H9 (cell line): ENCODE measurements at regions not wholly inside any gene's neighbourhood (a gene's known extent, or its start where the extent isn't known, plus 50 kb on each side); places are given as distances from the start of the nearest gene placed in this dataset.

Experiments used
- DNase-seq: peaks from one replicate; pipeline ENCODE4 v3.0.0-alpha.2; 2017
- H2AFZ ChIP-seq: one replicate; pipeline ENCODE4 v1.6.1; 2013; ENCODE audit warnings: mild to moderate bottlenecking, low read length, control low read depth, moderate library complexity
- H2AK5ac ChIP-seq: 2 replicates; pipeline ENCODE4 v1.6.1; 2013; ENCODE audit warnings: low read length, control low read depth, mixed read lengths; ENCODE audit not compliant: insufficient read length
- H2BK120ac ChIP-seq: one replicate; pipeline ENCODE4 v1.6.1; 2013; ENCODE audit warnings: low read depth, mild to moderate bottlenecking, low read length, control low read depth, inconsistent platforms; ENCODE audit not compliant: poor library complexity, severe bottlenecking
- H2BK12ac ChIP-seq: 2 replicates; pipeline ENCODE4 v1.6.1; 2013; ENCODE audit warnings: low read length, control low read depth, mixed read lengths, low read depth; ENCODE audit not compliant: insufficient read length
- H2BK15ac ChIP-seq: 2 replicates; pipeline ENCODE4 v1.6.1; 2013; ENCODE audit warnings: low read depth, low read length, control low read depth
- H2BK20ac ChIP-seq: one replicate; pipeline ENCODE4 v1.6.1; 2013; ENCODE audit warnings: low read depth, mild to moderate bottlenecking, low read length, control low read depth, inconsistent platforms; ENCODE audit not compliant: poor library complexity, severe bottlenecking
- H2BK5ac ChIP-seq: 2 replicates; pipeline ENCODE4 v1.6.1; 2013; ENCODE audit warnings: low read length, control low read depth, mixed read lengths; ENCODE audit not compliant: insufficient read length
- H3K14ac ChIP-seq: 2 replicates; pipeline ENCODE4 v1.6.1; 2013; ENCODE audit warnings: low read length, control low read depth; ENCODE audit not compliant: insufficient read depth
- H3K18ac ChIP-seq: 2 replicates; pipeline ENCODE4 v1.6.1; 2013; ENCODE audit warnings: low read depth, mild to moderate bottlenecking, mixed read lengths, low read length, control low read depth; ENCODE audit not compliant: insufficient read length
- H3K23ac ChIP-seq: 2 replicates; pipeline ENCODE4 v1.6.1; 2013; ENCODE audit warnings: low read length, control low read depth, mixed read lengths, low read depth; ENCODE audit not compliant: insufficient read length
- H3K23me2 ChIP-seq: 2 replicates; pipeline ENCODE4 v1.6.1; 2013; ENCODE audit warnings: low read depth, mild to moderate bottlenecking, mixed read lengths, low read length, control low read depth; ENCODE audit not compliant: insufficient read length, poor library complexity, severe bottlenecking
- H3K27ac ChIP-seq: 2 replicates; pipeline ENCODE4 v1.5.1; 2013; ENCODE audit warnings: low read length, control low read depth, mixed read lengths, low read depth; ENCODE audit not compliant: insufficient read length
- H3K27me3 ChIP-seq: 2 replicates; pipeline ENCODE4 v1.6.1; 2013; ENCODE audit warnings: low read length, control low read depth, inconsistent platforms; ENCODE audit not compliant: insufficient read depth
- H3K4ac ChIP-seq: 2 replicates; pipeline ENCODE4 v1.6.1; 2013; ENCODE audit warnings: low read depth, mild to moderate bottlenecking, control low read depth, inconsistent platforms, low read length, moderate library complexity
- H3K4me1 ChIP-seq: 2 replicates; pipeline ENCODE4 v1.6.1; 2013; ENCODE audit warnings: low read length, control low read depth, inconsistent platforms; ENCODE audit not compliant: insufficient read depth
- H3K4me2 ChIP-seq: 2 replicates; pipeline ENCODE4 v1.6.1; 2013; ENCODE audit warnings: low read length, control low read depth, mixed read lengths; ENCODE audit not compliant: insufficient read length, insufficient read depth
- H3K56ac ChIP-seq: 2 replicates; pipeline ENCODE4 v1.6.1; 2013; ENCODE audit warnings: low read depth, mild to moderate bottlenecking, mixed read lengths, low read length, control low read depth; ENCODE audit not compliant: insufficient read length
- H3K79me1 ChIP-seq: 2 replicates; pipeline ENCODE4 v1.6.1; 2013; ENCODE audit warnings: low read depth, mild to moderate bottlenecking, moderate library complexity, low read length, control low read depth, inconsistent platforms; ENCODE audit not compliant: insufficient read depth, poor library complexity, severe bottlenecking
- H3K79me2 ChIP-seq: 2 replicates; pipeline ENCODE4 v1.6.1; 2013; ENCODE audit warnings: low read length, control low read depth, inconsistent platforms; ENCODE audit not compliant: insufficient read depth
- H3K9ac ChIP-seq: 2 replicates; pipeline ENCODE4 v1.6.1; 2013; ENCODE audit warnings: low read length, control low read depth, mixed read lengths; ENCODE audit not compliant: insufficient read length; ENCODE audit errors: extremely low read depth
- H3K9me3 ChIP-seq: one replicate; pipeline ENCODE4 v1.6.1; 2013; ENCODE audit warnings: low read depth, low read length, inconsistent platforms; ENCODE audit not compliant: control insufficient read depth
- H3T11ph ChIP-seq: one replicate; pipeline ENCODE4 v1.6.1; 2013; ENCODE audit warnings: mild to moderate bottlenecking, low read length, control low read depth, inconsistent platforms
- H4K20me1 ChIP-seq: one replicate; pipeline ENCODE4 v1.6.1; 2013; ENCODE audit not compliant: control insufficient read depth, insufficient read length, insufficient read depth
- H4K5ac ChIP-seq: 2 replicates; pipeline ENCODE4 v1.6.1; 2013; ENCODE audit warnings: low read depth, mild to moderate bottlenecking, mixed read lengths, low read length, control low read depth; ENCODE audit not compliant: insufficient read length
- H4K8ac ChIP-seq: replicated peaks from 2 replicates; pipeline ENCODE4 v1.6.1; 2013; ENCODE audit warnings: low read length, control low read depth, mixed read lengths, low read depth; ENCODE audit not compliant: insufficient read length
- H4K91ac ChIP-seq: 2 replicates; pipeline ENCODE4 v1.6.1; 2013; ENCODE audit warnings: low read depth, mild to moderate bottlenecking, moderate library complexity, mixed read lengths, low read length, control low read depth; ENCODE audit not compliant: insufficient read length
- H3K27ac Mint-ChIP-seq, 3 experiments: 2 replicates in 2 of 3; 3 replicates in 1 of 3; pipeline ENCODE4 v1.8.0; 2020 to 2021; ENCODE audit warnings: mixed read lengths in 3 of 3, mild to moderate bottlenecking in 1 of 3, moderate library complexity in 1 of 3
- H3K27me3 Mint-ChIP-seq: 2 replicates; pipeline ENCODE4 v1.8.0; 2021; ENCODE audit warnings: low read depth, mild to moderate bottlenecking, moderate library complexity, mixed read lengths
- H3K36me3 Mint-ChIP-seq, 3 experiments: 2 replicates in 2 of 3; 3 replicates in 1 of 3; pipeline ENCODE4 v1.8.0; 2020 to 2021; ENCODE audit warnings: low read depth in 3 of 3, mixed read lengths in 3 of 3; ENCODE audit not compliant: insufficient read depth in 1 of 3
- H3K4me1 Mint-ChIP-seq, 2 experiments: 2 replicates each; pipeline ENCODE4 v1.8.0; 2020; ENCODE audit warnings: mixed read lengths in 2 of 2
- H3K4me3 Mint-ChIP-seq, 2 experiments: 2 replicates in 1 of 2; 3 replicates in 1 of 2; pipeline ENCODE4 v1.8.0; 2020 to 2021; ENCODE audit warnings: mild to moderate bottlenecking in 2 of 2, mixed read lengths in 2 of 2, moderate library complexity in 1 of 2
- H3K9me3 Mint-ChIP-seq, 2 experiments: 2 replicates in 1 of 2; 3 replicates in 1 of 2; pipeline ENCODE4 v1.8.0; 2020; ENCODE audit warnings: mild to moderate bottlenecking in 2 of 2, mixed read lengths in 2 of 2, moderate library complexity in 1 of 2
- CTCF ChIP-seq: fragments of 200-600 bp; sonication (generic); conservative IDR thresholded peaks from 3 replicates; pipeline ENCODE4 v1.8.0; 2021; ENCODE audit warnings: antibody characterized with exemption, mild to moderate bottlenecking
- WGBS: extraction: QIAGEN DNeasy Blood & Tissue Kit; methylation state at CpG from one replicate; pipeline ENCODE4 v1.1.7; 2013; ENCODE audit warnings: missing lambda C conversion rate, low lambda C conversion rate, mixed read lengths; ENCODE audit not compliant: insufficient read length; ENCODE audit errors: extremely low coverage; 5-methylcytosine and 5-hydroxymethylcytosine counted together

GRCh38 chr5:24923400-24923799, 278.6 kb upstream of the CDH10 start:
- Histone ChIP-seq H4K5ac (no peak overlapping the region), H3K14ac (no peak overlapping the region), H3T11ph (no peak overlapping the region), H3K56ac (no peak overlapping the region), H3K4ac (no peak overlapping the region), H3K79me1 (no peaks in the 10 kb centered on the region), H3K4me1 (no peaks in the 10 kb centered on the region), H3K18ac (no peak overlapping the region), H2BK12ac (no peak overlapping the region), H3K9ac (no peak overlapping the region), H2AK5ac (no peak overlapping the region), H2AFZ (no peak overlapping the region), H3K23ac (no peak overlapping the region), H2BK120ac (no peak overlapping the region), H3K27me3 (no peaks in the 10 kb centered on the region), H2BK5ac (no peak overlapping the region), H3K9me3 (no peaks in the 10 kb centered on the region), H4K20me1 (no peaks in the 10 kb centered on the region), H3K27ac (no peak overlapping the region), H2BK15ac (no peak overlapping the region), H4K8ac (no peak overlapping the region), H3K23me2 (no peaks in the 10 kb centered on the region), H3K4me2 (no peak overlapping the region), H3K79me2 (no peaks in the 10 kb centered on the region), H2BK20ac (no peak overlapping the region), H4K91ac (no peak overlapping the region)
- Mint-ChIP-seq H3K36me3 (no peaks in the 10 kb centered on the region), H3K4me3 (no peak overlapping the region), H3K27ac (peak overlapping the region in 1 of 3 experiments; percentile 41; a peak in 1 of 7 replicates), H3K27me3 (no peaks in the 10 kb centered on the region), H3K4me1 (peaks cover 7 to 11% of the 10 kb centered on the region in 2 experiments; a peak in 3 of 4 replicates), H3K9me3 (peaks cover 0 to 2% of the 10 kb centered on the region in 2 experiments; a peak in 1 of 5 replicates)
- no peak for TF ChIP-seq CTCF
- WGBS = no CpG with 5 or more reads among the region's 3 CpGs
- no peak for DNase-seq
